Liver (tissue), 8 donors: ENCODE measurements at regions not wholly inside any gene's neighbourhood (a gene's known extent, or its start where the extent isn't known, plus 50 kb on each side); places are given as distances from the start of the nearest gene placed in this dataset.

Experiments used
- DNase-seq: peaks from one replicate; pipeline ENCODE4 v3.0.0-alpha.2; 2017; ENCODE audit warnings: low spot score
- H3K27ac ChIP-seq, 2 donors: one replicate each; pipeline ENCODE4 v1.7.0; 2013; ENCODE audit warnings: inconsistent platforms in 2 of 2, low read length in 2 of 2, control low read depth in 1 of 2, low read depth in 1 of 2, mild to moderate bottlenecking in 1 of 2
- H3K27me3 ChIP-seq, 4 donors: one replicate each; pipeline versions ENCODE4 v1.6.1 to v1.7.0; 2013; ENCODE audit warnings: low read length in 3 of 4, inconsistent platforms in 1 of 4, mild to moderate bottlenecking in 1 of 4, moderate library complexity in 1 of 4; ENCODE audit not compliant: control insufficient read depth in 4 of 4, insufficient read depth in 4 of 4
- H3K36me3 ChIP-seq, 4 donors: one replicate each; pipeline versions ENCODE4 v1.6.1 to v1.7.0; 2013; ENCODE audit warnings: low read length in 3 of 4, mild to moderate bottlenecking in 3 of 4, low read depth in 1 of 4, moderate library complexity in 1 of 4; ENCODE audit not compliant: control insufficient read depth in 4 of 4, insufficient read depth in 3 of 4
- H3K4me1 ChIP-seq, 4 donors: one replicate each; pipeline versions ENCODE4 v1.6.1 to v1.7.0; 2013; ENCODE audit warnings: low read length in 3 of 4, mild to moderate bottlenecking in 3 of 4, moderate library complexity in 1 of 4; ENCODE audit not compliant: control insufficient read depth in 4 of 4, insufficient read depth in 4 of 4
- H3K4me3 ChIP-seq, 3 donors: one replicate each; pipeline versions ENCODE4 v1.6.1 to v1.7.0; 2013; ENCODE audit warnings: low read length in 3 of 3, control low read depth in 1 of 3, low read depth in 1 of 3, mild to moderate bottlenecking in 1 of 3
- H3K9ac ChIP-seq, 2 donors: one replicate each; pipeline ENCODE4 v1.7.0; 2013; ENCODE audit warnings: low read length in 2 of 2, mild to moderate bottlenecking in 2 of 2, moderate library complexity in 2 of 2, control low read depth in 1 of 2, low read depth in 1 of 2
- H3K9me3 ChIP-seq, 4 donors: one replicate each; pipeline versions ENCODE4 v1.6.1 to v1.7.0; 2013; ENCODE audit warnings: low read length in 3 of 4; ENCODE audit not compliant: control insufficient read depth in 4 of 4
- ATF3 ChIP-seq: IDR thresholded peaks from 2 replicates; pipeline ENCODE4 v1.6.1; 2016; ENCODE audit warnings: antibody characterized with exemption
- EGR1 ChIP-seq, 2 donors: IDR thresholded peaks; 2 replicates each; pipeline ENCODE4 v1.6.1; 2016 to 2018; ENCODE audit warnings: antibody characterized with exemption in 2 of 2, low read depth in 2 of 2
- FOXA1 ChIP-seq: IDR thresholded peaks from 2 replicates; pipeline ENCODE4 v1.6.1; 2016; ENCODE audit warnings: antibody characterized with exemption
- FOXA2 ChIP-seq: IDR thresholded peaks from 2 replicates; pipeline ENCODE4 v1.6.1; 2016; ENCODE audit warnings: antibody characterized with exemption
- GABPA ChIP-seq, 2 donors: IDR thresholded peaks in 1 of 2; conservative IDR thresholded peaks in 1 of 2; 2 replicates each; pipeline ENCODE4 v1.6.1; 2016; ENCODE audit warnings: antibody characterized with exemption in 2 of 2, mild to moderate bottlenecking in 1 of 2, moderate library complexity in 1 of 2
- HNF4A ChIP-seq, 2 donors: conservative IDR thresholded peaks; 2 replicates each; pipeline ENCODE4 v1.6.1; 2016; ENCODE audit warnings: antibody characterized with exemption in 2 of 2, mild to moderate bottlenecking in 2 of 2
- JUND ChIP-seq, 2 donors: IDR thresholded peaks; 2 replicates each; pipeline ENCODE4 v1.6.1; 2016; ENCODE audit warnings: antibody characterized with exemption in 2 of 2
- NR2F2 ChIP-seq: IDR thresholded peaks from 2 replicates; pipeline ENCODE4 v1.6.1; 2016; ENCODE audit warnings: antibody characterized with exemption
- RAD21 ChIP-seq, 2 donors: IDR thresholded peaks; 2 replicates each; pipeline ENCODE4 v1.6.1; 2016; ENCODE audit warnings: antibody characterized with exemption in 2 of 2, mild to moderate bottlenecking in 2 of 2
- REST ChIP-seq: IDR thresholded peaks from 2 replicates; pipeline ENCODE4 v1.6.1; 2016; ENCODE audit warnings: antibody characterized with exemption, mild to moderate bottlenecking
- RXRA ChIP-seq, 2 donors: IDR thresholded peaks; 2 replicates each; pipeline ENCODE4 v1.6.1; 2017 to 2018; ENCODE audit warnings: antibody characterized with exemption in 2 of 2, mild to moderate bottlenecking in 1 of 2
- SP1 ChIP-seq: IDR thresholded peaks from 2 replicates; pipeline ENCODE4 v1.6.1; 2018; ENCODE audit warnings: antibody characterized with exemption, mild to moderate bottlenecking
- TAF1 ChIP-seq: conservative IDR thresholded peaks from 2 replicates; pipeline ENCODE4 v1.6.1; 2016; ENCODE audit warnings: antibody characterized with exemption, mild to moderate bottlenecking
- ZBTB33 ChIP-seq: IDR thresholded peaks from 2 replicates; pipeline ENCODE4 v1.6.1; 2016; ENCODE audit warnings: antibody characterized with exemption
- WGBS: extraction: QIAGEN DNeasy Blood & Tissue Kit; methylation state at CpG from one replicate; pipeline ENCODE4 v1.1.7; 2013; 5-methylcytosine and 5-hydroxymethylcytosine counted together
- TF ChIP-seq, protein P1 (sequence below): fragments of 150-350 bp; IDR thresholded peaks from 2 replicates; pipeline ENCODE4 v1.5.1; 2017; ENCODE audit warnings: improper control_type of control experiment, low read depth, low read length; ENCODE audit not compliant: missing input control
- TF ChIP-seq, protein P2 (sequence below): IDR thresholded peaks from 2 replicates; pipeline ENCODE4 v1.6.1; 2016; ENCODE audit warnings: antibody characterized with exemption
- donor health status: healthy.
- donor health status: healthy.
- donor health status: healthy.
- donor health status: healthy.
- donor health status: healthy.

- Histone ChIP-seq H3K9ac (no peak overlapping the region), H3K27me3 (no peaks in the 10 kb centered on the region), H3K4me1 (peaks cover 0 to 2% (median 0%) of the 10 kb centered on the region in 4 donors), H3K36me3 (no peaks in the 10 kb centered on the region), H3K4me3 (peak overlapping the region in 1 of 3 donors; percentile 25), H3K9me3 (no peaks in the 10 kb centered on the region), H3K27ac (no peak overlapping the region)
- TF ChIP-seq FOXA2 (no peak), HNF4A (conservative IDR thresholded peaks at IDR 0.05) (no peak), SP1 (no peak), FOXA1 (no peak), TAF1 (no peak), RAD21 (IDR thresholded peaks at IDR 0.05) (peak; percentile 56 to 77), JUND (IDR thresholded peaks at IDR 0.05) (no peak), REST (no peak), GABPA (IDR thresholded peaks at IDR 0.05 in 1 of 2, conservative IDR thresholded peaks at IDR 0.05 in 1 of 2) (no peak), ZBTB33 (no peak), RXRA (IDR thresholded peaks at IDR 0.05) (no peak), NR2F2 (no peak), EGR1 (IDR thresholded peaks at IDR 0.05; ENCODE audit: low read depth in 2 of 2) (no peak), ATF3 (no peak)
- TF ChIP-seq, protein P1, sequence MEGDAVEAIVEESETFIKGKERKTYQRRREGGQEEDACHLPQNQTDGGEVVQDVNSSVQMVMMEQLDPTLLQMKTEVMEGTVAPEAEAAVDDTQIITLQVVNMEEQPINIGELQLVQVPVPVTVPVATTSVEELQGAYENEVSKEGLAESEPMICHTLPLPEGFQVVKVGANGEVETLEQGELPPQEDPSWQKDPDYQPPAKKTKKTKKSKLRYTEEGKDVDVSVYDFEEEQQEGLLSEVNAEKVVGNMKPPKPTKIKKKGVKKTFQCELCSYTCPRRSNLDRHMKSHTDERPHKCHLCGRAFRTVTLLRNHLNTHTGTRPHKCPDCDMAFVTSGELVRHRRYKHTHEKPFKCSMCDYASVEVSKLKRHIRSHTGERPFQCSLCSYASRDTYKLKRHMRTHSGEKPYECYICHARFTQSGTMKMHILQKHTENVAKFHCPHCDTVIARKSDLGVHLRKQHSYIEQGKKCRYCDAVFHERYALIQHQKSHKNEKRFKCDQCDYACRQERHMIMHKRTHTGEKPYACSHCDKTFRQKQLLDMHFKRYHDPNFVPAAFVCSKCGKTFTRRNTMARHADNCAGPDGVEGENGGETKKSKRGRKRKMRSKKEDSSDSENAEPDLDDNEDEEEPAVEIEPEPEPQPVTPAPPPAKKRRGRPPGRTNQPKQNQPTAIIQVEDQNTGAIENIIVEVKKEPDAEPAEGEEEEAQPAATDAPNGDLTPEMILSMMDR = peak; percentile 79
- TF ChIP-seq, protein P2, sequence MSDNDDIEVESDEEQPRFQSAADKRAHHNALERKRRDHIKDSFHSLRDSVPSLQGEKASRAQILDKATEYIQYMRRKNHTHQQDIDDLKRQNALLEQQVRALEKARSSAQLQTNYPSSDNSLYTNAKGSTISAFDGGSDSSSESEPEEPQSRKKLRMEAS = no peak
- 18% methylated on average over 8 of the region's 8 CpGs for WGBS
- peak; percentile 56 for DNase-seq
Observed at GRCh38 chr11:29343465-29344333, 673.1 kb downstream of the KCNA4 start.
